Nephron (organoid): ENCODE measurements at regions not wholly inside any gene's neighbourhood (a gene's known extent, or its start where the extent isn't known, plus 50 kb on each side); places are given as distances from the start of the nearest gene placed in this dataset.

Experiments
- H3K27ac Mint-ChIP-seq, 3 experiments: 2 replicates each; pipeline ENCODE4 v1.8.0; 2020; ENCODE audit warnings: mixed read lengths in 3 of 3, mild to moderate bottlenecking in 2 of 3, moderate library complexity in 1 of 3
- H3K27me3 Mint-ChIP-seq: 2 replicates; pipeline ENCODE4 v1.8.0; 2021; ENCODE audit warnings: low read depth, mild to moderate bottlenecking, moderate library complexity, mixed read lengths
- H3K36me3 Mint-ChIP-seq: 2 replicates; pipeline ENCODE4 v1.8.0; 2020; ENCODE audit warnings: low read depth, mixed read lengths
- H3K4me1 Mint-ChIP-seq: 2 replicates; pipeline ENCODE4 v1.8.0; 2020; ENCODE audit warnings: mixed read lengths
- H3K4me3 Mint-ChIP-seq, 3 experiments: 2 replicates each; pipeline ENCODE4 v1.8.0; 2020; ENCODE audit warnings: mild to moderate bottlenecking in 3 of 3, mixed read lengths in 3 of 3, moderate library complexity in 2 of 3
- H3K9me3 Mint-ChIP-seq: 2 replicates; pipeline ENCODE4 v1.8.0; 2020; ENCODE audit warnings: mixed read lengths
- CTCF ChIP-seq, 3 experiments: fragments of 200-600 bp; sonication (generic); IDR thresholded peaks; one replicate each; pipeline ENCODE4 v1.5.0; 2021; ENCODE audit warnings: antibody characterized with exemption in 3 of 3; ENCODE audit not compliant: unreplicated experiment in 3 of 3

GRCh38 chr18:78620326-78620725 is 359.3 kb upstream of the SALL3 start:
- peaks cover 19% of the 10 kb centered on the region for H3K9me3 Mint-ChIP-seq
- no peaks in the 10 kb centered on the region for H3K4me1 Mint-ChIP-seq
- H3K4me3 Mint-ChIP-seq: no peak overlapping the region
- no peak overlapping the region for H3K27ac Mint-ChIP-seq
- H3K36me3 Mint-ChIP-seq: no peaks in the 10 kb centered on the region
- no peak for TF ChIP-seq CTCF (IDR thresholded peaks at IDR 0.05; ENCODE audit: unreplicated experiment in 3 of 3)
- peaks cover 25% of the 10 kb centered on the region for H3K27me3 Mint-ChIP-seq

- no peak overlapping the region for H3K27ac Mint-ChIP-seq
- H3K9me3 Mint-ChIP-seq: peaks cover 14% of the 10 kb centered on the region
- H3K4me3 Mint-ChIP-seq: no peak overlapping the region
- H3K27me3 Mint-ChIP-seq: peaks cover 27% of the 10 kb centered on the region
- H3K36me3 Mint-ChIP-seq: no peaks in the 10 kb centered on the region
- no peak for TF ChIP-seq CTCF (IDR thresholded peaks at IDR 0.05; ENCODE audit: unreplicated experiment in 3 of 3)
- H3K4me1 Mint-ChIP-seq: peaks cover 6% of the 10 kb centered on the region
Observed at GRCh38 chr18:78621141-78621755, 358.4 kb upstream of the SALL3 start.

- H3K36me3 Mint-ChIP-seq: no peaks in the 10 kb centered on the region
Observed at GRCh38 chr18:78622251-78622906, 357.2 kb upstream of the SALL3 start.

GRCh38 chr18:78622907-78623541 is 356.6 kb upstream of the SALL3 start:
- H3K4me3 Mint-ChIP-seq: no peak overlapping the region
- H3K36me3 Mint-ChIP-seq: no peaks in the 10 kb centered on the region
- peaks cover 6% of the 10 kb centered on the region for H3K4me1 Mint-ChIP-seq
- peaks cover 3% of the 10 kb centered on the region for H3K9me3 Mint-ChIP-seq
- H3K27me3 Mint-ChIP-seq: peaks cover 30% of the 10 kb centered on the region
- TF ChIP-seq CTCF (IDR thresholded peaks at IDR 0.05; ENCODE audit: unreplicated experiment in 3 of 3): no peak
- no peak overlapping the region for H3K27ac Mint-ChIP-seq

More at GRCh38 chr18:78622251-78622906, 357.2 kb upstream of the SALL3 start:
- Mint-ChIP-seq H3K9me3 (peaks cover 4% of the 10 kb centered on the region), H3K4me1 (peaks cover 6% of the 10 kb centered on the region), H3K27ac (no peak overlapping the region), H3K27me3 (peaks cover 27% of the 10 kb centered on the region), H3K4me3 (no peak overlapping the region)
- no peak for TF ChIP-seq CTCF (IDR thresholded peaks at IDR 0.05; ENCODE audit: unreplicated experiment in 3 of 3)

- TF ChIP-seq CTCF (IDR thresholded peaks at IDR 0.05; ENCODE audit: unreplicated experiment in 3 of 3): no peak
- no peak overlapping the region for H3K4me3 Mint-ChIP-seq
- peaks cover 6% of the 10 kb centered on the region for H3K4me1 Mint-ChIP-seq
- peaks cover 6% of the 10 kb centered on the region for H3K9me3 Mint-ChIP-seq
- peaks cover 26% of the 10 kb centered on the region for H3K27me3 Mint-ChIP-seq
- peaks cover 3% of the 10 kb centered on the region for H3K36me3 Mint-ChIP-seq
- H3K27ac Mint-ChIP-seq: no peak overlapping the region
Observed at GRCh38 chr18:78624646-78625279, 354.9 kb upstream of the SALL3 start.
